GM12878 (cell line): ENCODE measurements at regions not wholly inside any gene's neighbourhood (a gene's known extent, or its start where the extent isn't known, plus 50 kb on each side); places are given as distances from the start of the nearest gene placed in this dataset.

Source experiments
- ATAC-seq: fragments of 200-7000 bp; cut with Tn5 transposase; 3 replicates; pipeline ENCODE4 v1.9.1; 2020; ENCODE audit warnings: mild to moderate bottlenecking, moderate library complexity
- BruUV-seq: library from RNA; stranded (reverse); fragments of 400-500 nt; replicated peaks from 2 replicates; lab custom pipeline; 2021; lab: Mats Ljungman, UMichigan
- CTCF ChIA-PET: fragments of 300-600 bp; sonication (Branson Sonifier 250); formaldehyde crosslinking; extraction: SDS; loops from one replicate; lab custom pipeline; 2021; ENCODE audit warnings: inconsistent platforms; lab: Yijun Ruan, JAX
- POLR2A ChIA-PET: fragments of 350-600 bp; formaldehyde crosslinking; extraction: SDS; loops from one replicate; lab custom pipeline; 2021; ENCODE audit warnings: inconsistent platforms; lab: Charles Lee
- RAD21 ChIA-PET: fragments of 300-600 bp; sonication (Branson Sonifier 250); formaldehyde crosslinking; loops from one replicate; lab custom pipeline; 2023; ENCODE audit warnings: antibody characterized with exemption; ENCODE audit not compliant: unreplicated experiment; lab: Charles Lee
- SMC1A ChIA-PET: fragments of 300-600 bp; sonication (Branson Sonifier 250); formaldehyde crosslinking; loops from one replicate; lab custom pipeline; 2023; ENCODE audit not compliant: unreplicated experiment, uncharacterized antibody; lab: Charles Lee
- DNase-seq: peaks from one replicate; pipeline ENCODE4 v3.0.0-alpha.2; 2011; ENCODE audit warnings: low read depth, low spot score
- FAIRE-seq: peaks from 3 replicates; lab custom pipeline; 2011; peaks lifted over from hg19 to GRCh38; lab: Jason Lieb, UNC
- H2AFZ ChIP-seq: 2 replicates; pipeline ENCODE4 v1.6.0; 2011; ENCODE audit warnings: low read depth, low read length, control low read depth; ENCODE audit not compliant: control insufficient read depth
- H3K27ac ChIP-seq: 2 replicates; pipeline ENCODE4 v1.5.1; 2011; ENCODE audit warnings: control low read depth; ENCODE audit not compliant: control insufficient read depth, insufficient read depth
- H3K27me3 ChIP-seq, 2 experiments: replicated peaks in 1 of 2; 2 replicates each; pipeline versions ENCODE4 v1.6.0 to v1.6.1; 2011; ENCODE audit warnings: low read length in 1 of 2; ENCODE audit not compliant: control insufficient read depth in 2 of 2, insufficient read depth in 2 of 2
- H3K36me3 ChIP-seq, 2 experiments: 2 replicates each; pipeline ENCODE4 v1.5.1; 2011; ENCODE audit warnings: low read length in 1 of 2; ENCODE audit not compliant: control insufficient read depth in 2 of 2, insufficient read depth in 2 of 2
- H3K4me1 ChIP-seq: 2 replicates; pipeline ENCODE4 v1.6.1; 2011; ENCODE audit warnings: mild to moderate bottlenecking, low read length, moderate library complexity, mixed read lengths; ENCODE audit not compliant: control insufficient read depth, insufficient read depth
- H3K4me2 ChIP-seq: 2 replicates; pipeline ENCODE4 v1.6.0; 2011; ENCODE audit warnings: control low read depth; ENCODE audit not compliant: control insufficient read depth, insufficient read depth
- H3K4me3 ChIP-seq: fragments of 200-600 bp; sonication (generic); 2 replicates; pipeline ENCODE4 v1.5.1; 2016
- H3K79me2 ChIP-seq: 2 replicates; pipeline ENCODE4 v1.6.0; 2011; ENCODE audit warnings: low read length; ENCODE audit not compliant: control insufficient read depth, insufficient read depth
- H3K9ac ChIP-seq: 2 replicates; pipeline ENCODE4 v1.8.0; 2011; ENCODE audit warnings: low read length, control low read depth, mixed read lengths; ENCODE audit not compliant: control insufficient read depth, insufficient read depth
- H3K9me3 ChIP-seq: replicated peaks from 3 replicates; pipeline ENCODE4 v1.5.1; 2011; ENCODE audit warnings: mild to moderate bottlenecking, low read length; ENCODE audit not compliant: control insufficient read depth, insufficient read depth
- H4K20me1 ChIP-seq: 2 replicates; pipeline ENCODE4 v1.6.0; 2011; ENCODE audit not compliant: control insufficient read depth, insufficient read depth
- IRF4 ChIP-seq: IDR thresholded peaks from 2 replicates; pipeline ENCODE4 v1.6.1; 2011; ENCODE audit warnings: low read depth, low read length
- SMAD1 ChIP-seq: fragments of 450-650 bp; IDR thresholded peaks from 2 replicates; pipeline ENCODE4 v1.6.1; 2018; ENCODE audit warnings: mild to moderate bottlenecking, low read depth; ENCODE audit not compliant: partially characterized antibody
- USF2 ChIP-seq: IDR thresholded peaks from 2 replicates; pipeline ENCODE4 v1.6.1; 2011; ENCODE audit warnings: low read depth, low read length, improper control_type of control experiment, borderline replicate concordance
- ZNF274 ChIP-seq: IDR thresholded peaks from one replicate; pipeline ENCODE4 v1.8.0; 2011; ENCODE audit not compliant: insufficient read length, insufficient read depth
- WGBS: methylation state at CpG from one replicate; pipeline ENCODE4 v1.1.6; 2016; ENCODE audit warnings: low lambda C conversion rate; ENCODE audit not compliant: insufficient replicate concordance, insufficient coverage; ENCODE audit errors: missing lambda C conversion rate; 5-methylcytosine and 5-hydroxymethylcytosine counted together
- in situ Hi-C: fragments of 300-500 bp; cut with MboI; formaldehyde crosslinking; loops from 9 replicates; pipeline ENCODE4 v1.14.3; 2018; ENCODE audit warnings: mixed read lengths
- intact Hi-C: fragments of 100-400 bp; cut with micrococcal nuclease; formaldehyde crosslinking; loops from one replicate; pipeline ENCODE4 v1.14.2; 2022; ENCODE audit not compliant: unreplicated experiment
- TF ChIP-seq, protein P1 (sequence below): fragments of 450-650 bp; IDR thresholded peaks from 2 replicates; pipeline ENCODE4 v1.6.1; 2016; ENCODE audit warnings: mild to moderate bottlenecking, moderate library complexity, borderline replicate concordance

DNA sequence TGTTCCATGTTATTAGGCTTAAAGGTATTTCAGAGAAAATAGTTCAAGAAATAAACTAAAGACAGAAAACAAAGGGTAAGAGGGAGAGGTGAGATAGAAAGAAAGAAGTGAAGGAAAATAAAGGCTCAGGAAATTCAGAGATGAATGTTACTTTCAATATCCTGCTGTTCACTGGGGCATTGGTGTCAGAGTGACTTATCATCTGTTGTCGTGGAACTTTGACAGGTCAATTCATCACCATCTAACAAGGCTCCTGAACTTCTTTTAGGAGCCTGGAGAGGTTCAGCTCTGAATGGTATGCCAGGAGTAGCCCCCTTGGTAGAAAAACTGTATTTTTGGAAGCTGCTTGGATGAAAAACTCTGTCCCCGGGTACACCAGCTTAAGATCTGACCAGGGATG lies 100.1 kb downstream of the KLF6 start:
- FAIRE-seq (no peak), DNase-seq (no peak)
- CTCF ChIA-PET, result interaction anchor here (0.6 kb wide), 1 partner anchor 62 kb away, joined by 3 read pairs; no protein-coding TSS in a partner anchor

More for the DNA sequence above, 100.1 kb downstream of the KLF6 start:
- no TSS peak for BruUV-seq
- no peak overlapping the region for H2AFZ ChIP-seq
- no peak overlapping the region for H3K4me2 ChIP-seq
- H3K27ac ChIP-seq, result no peak overlapping the region
- no peaks in the 10 kb centered on the region for H3K79me2 ChIP-seq
- WGBS, result 0% methylated on average over 2 of the region's 2 CpGs
- H3K9me3 ChIP-seq, result no peaks in the 10 kb centered on the region
- no peaks in the 10 kb centered on the region for H4K20me1 ChIP-seq
- ATAC-seq, result no peak
- SMC1A ChIA-PET, result no interaction called here
- no peaks in the 10 kb centered on the region for H3K4me1 ChIP-seq
- no peaks in the 10 kb centered on the region; a peak in 1 of 4 replicates for H3K27me3 ChIP-seq
- no peak overlapping the region for H3K4me3 ChIP-seq
- TF ChIP-seq USF2, result no peak
- TF ChIP-seq, protein P1, sequence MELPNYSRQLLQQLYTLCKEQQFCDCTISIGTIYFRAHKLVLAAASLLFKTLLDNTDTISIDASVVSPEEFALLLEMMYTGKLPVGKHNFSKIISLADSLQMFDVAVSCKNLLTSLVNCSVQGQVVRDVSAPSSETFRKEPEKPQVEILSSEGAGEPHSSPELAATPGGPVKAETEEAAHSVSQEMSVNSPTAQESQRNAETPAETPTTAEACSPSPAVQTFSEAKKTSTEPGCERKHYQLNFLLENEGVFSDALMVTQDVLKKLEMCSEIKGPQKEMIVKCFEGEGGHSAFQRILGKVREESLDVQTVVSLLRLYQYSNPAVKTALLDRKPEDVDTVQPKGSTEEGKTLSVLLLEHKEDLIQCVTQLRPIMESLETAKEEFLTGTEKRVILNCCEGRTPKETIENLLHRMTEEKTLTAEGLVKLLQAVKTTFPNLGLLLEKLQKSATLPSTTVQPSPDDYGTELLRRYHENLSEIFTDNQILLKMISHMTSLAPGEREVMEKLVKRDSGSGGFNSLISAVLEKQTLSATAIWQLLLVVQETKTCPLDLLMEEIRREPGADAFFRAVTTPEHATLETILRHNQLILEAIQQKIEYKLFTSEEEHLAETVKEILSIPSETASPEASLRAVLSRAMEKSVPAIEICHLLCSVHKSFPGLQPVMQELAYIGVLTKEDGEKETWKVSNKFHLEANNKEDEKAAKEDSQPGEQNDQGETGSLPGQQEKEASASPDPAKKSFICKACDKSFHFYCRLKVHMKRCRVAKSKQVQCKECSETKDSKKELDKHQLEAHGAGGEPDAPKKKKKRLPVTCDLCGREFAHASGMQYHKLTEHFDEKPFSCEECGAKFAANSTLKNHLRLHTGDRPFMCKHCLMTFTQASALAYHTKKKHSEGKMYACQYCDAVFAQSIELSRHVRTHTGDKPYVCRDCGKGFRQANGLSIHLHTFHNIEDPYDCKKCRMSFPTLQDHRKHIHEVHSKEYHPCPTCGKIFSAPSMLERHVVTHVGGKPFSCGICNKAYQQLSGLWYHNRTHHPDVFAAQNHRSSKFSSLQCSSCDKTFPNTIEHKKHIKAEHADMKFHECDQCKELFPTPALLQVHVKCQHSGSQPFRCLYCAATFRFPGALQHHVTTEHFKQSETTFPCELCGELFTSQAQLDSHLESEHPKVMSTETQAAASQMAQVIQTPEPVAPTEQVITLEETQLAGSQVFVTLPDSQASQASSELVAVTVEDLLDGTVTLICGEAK, result no peak
- TF ChIP-seq SMAD1, result no peak
- no peak for TF ChIP-seq IRF4
- no peak for TF ChIP-seq ZNF274
- TF ChIP-seq, all 136 proteins: peak for 0
- ChIA-PET RAD21 (no interaction called here), POLR2A (no interaction called here)
- Histone ChIP-seq H3K9ac (no peak overlapping the region), H3K36me3 (no peaks in the 10 kb centered on the region)
- intact Hi-C loops, result no loop called here
- in situ Hi-C loops, result no loop called here
